22Rv1 (cell line): ENCODE measurements at regions not wholly inside any gene's neighbourhood (a gene's known extent, or its start where the extent isn't known, plus 50 kb on each side); places are given as distances from the start of the nearest gene placed in this dataset.

Source experiments
- ZFX ChIP-seq: fragments of 450-650 bp; IDR thresholded peaks from 2 replicates; pipeline ENCODE4 v1.6.1; 2017; ENCODE audit warnings: antibody characterized with exemption, borderline replicate concordance
- TF ChIP-seq, protein P1 (sequence below): fragments of 450-650 bp; IDR thresholded peaks from 2 replicates; pipeline ENCODE4 v1.5.1; 2017; ENCODE audit warnings: mild to moderate bottlenecking

DNA sequence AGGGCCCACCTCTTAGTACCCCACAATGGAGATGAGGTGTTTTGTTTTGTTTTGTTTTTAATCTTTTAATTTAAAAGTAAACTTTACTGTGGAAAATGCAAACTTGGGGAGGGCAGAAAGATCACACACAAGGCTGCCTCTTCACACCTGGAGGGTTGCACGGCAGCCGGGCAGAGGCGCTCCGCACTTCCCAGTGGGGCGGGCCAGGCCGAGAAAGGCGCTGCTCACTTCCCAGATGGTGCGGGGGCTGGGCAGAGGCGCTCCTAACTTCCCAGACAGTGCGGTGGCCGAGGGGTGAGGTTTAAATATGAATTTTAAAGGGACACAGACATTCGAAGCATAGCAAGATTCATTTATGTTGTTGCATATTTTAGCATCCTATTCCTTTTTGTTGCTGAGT is 235.9 kb upstream of the MTPN start:
- TF ChIP-seq, protein P1, sequence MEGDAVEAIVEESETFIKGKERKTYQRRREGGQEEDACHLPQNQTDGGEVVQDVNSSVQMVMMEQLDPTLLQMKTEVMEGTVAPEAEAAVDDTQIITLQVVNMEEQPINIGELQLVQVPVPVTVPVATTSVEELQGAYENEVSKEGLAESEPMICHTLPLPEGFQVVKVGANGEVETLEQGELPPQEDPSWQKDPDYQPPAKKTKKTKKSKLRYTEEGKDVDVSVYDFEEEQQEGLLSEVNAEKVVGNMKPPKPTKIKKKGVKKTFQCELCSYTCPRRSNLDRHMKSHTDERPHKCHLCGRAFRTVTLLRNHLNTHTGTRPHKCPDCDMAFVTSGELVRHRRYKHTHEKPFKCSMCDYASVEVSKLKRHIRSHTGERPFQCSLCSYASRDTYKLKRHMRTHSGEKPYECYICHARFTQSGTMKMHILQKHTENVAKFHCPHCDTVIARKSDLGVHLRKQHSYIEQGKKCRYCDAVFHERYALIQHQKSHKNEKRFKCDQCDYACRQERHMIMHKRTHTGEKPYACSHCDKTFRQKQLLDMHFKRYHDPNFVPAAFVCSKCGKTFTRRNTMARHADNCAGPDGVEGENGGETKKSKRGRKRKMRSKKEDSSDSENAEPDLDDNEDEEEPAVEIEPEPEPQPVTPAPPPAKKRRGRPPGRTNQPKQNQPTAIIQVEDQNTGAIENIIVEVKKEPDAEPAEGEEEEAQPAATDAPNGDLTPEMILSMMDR, result no peak
- TF ChIP-seq ZFX, result no peak
